WI38 (cell line): ENCODE measurements at regions not wholly inside any gene's neighbourhood (a gene's known extent, or its start where the extent isn't known, plus 50 kb on each side); places are given as distances from the start of the nearest gene placed in this dataset.

Source experiments
- H3K4me3 ChIP-seq: 2 replicates; pipeline ENCODE4 v1.5.1; 2011; ENCODE audit warnings: low read depth, mild to moderate bottlenecking, control low read depth, low read length
- TF ChIP-seq, protein P1 (sequence below): IDR thresholded peaks from 2 replicates; pipeline ENCODE4 v1.5.1; 2012; ENCODE audit warnings: low read depth, mild to moderate bottlenecking, control low read depth, low read length

- H3K4me3 ChIP-seq: no peak overlapping the region
- TF ChIP-seq, protein P1, sequence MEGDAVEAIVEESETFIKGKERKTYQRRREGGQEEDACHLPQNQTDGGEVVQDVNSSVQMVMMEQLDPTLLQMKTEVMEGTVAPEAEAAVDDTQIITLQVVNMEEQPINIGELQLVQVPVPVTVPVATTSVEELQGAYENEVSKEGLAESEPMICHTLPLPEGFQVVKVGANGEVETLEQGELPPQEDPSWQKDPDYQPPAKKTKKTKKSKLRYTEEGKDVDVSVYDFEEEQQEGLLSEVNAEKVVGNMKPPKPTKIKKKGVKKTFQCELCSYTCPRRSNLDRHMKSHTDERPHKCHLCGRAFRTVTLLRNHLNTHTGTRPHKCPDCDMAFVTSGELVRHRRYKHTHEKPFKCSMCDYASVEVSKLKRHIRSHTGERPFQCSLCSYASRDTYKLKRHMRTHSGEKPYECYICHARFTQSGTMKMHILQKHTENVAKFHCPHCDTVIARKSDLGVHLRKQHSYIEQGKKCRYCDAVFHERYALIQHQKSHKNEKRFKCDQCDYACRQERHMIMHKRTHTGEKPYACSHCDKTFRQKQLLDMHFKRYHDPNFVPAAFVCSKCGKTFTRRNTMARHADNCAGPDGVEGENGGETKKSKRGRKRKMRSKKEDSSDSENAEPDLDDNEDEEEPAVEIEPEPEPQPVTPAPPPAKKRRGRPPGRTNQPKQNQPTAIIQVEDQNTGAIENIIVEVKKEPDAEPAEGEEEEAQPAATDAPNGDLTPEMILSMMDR: no peak
These were observed 165.4 kb downstream of the PHETA1 start for GRCh38 chr12:111203446-111203845.

DNA sequence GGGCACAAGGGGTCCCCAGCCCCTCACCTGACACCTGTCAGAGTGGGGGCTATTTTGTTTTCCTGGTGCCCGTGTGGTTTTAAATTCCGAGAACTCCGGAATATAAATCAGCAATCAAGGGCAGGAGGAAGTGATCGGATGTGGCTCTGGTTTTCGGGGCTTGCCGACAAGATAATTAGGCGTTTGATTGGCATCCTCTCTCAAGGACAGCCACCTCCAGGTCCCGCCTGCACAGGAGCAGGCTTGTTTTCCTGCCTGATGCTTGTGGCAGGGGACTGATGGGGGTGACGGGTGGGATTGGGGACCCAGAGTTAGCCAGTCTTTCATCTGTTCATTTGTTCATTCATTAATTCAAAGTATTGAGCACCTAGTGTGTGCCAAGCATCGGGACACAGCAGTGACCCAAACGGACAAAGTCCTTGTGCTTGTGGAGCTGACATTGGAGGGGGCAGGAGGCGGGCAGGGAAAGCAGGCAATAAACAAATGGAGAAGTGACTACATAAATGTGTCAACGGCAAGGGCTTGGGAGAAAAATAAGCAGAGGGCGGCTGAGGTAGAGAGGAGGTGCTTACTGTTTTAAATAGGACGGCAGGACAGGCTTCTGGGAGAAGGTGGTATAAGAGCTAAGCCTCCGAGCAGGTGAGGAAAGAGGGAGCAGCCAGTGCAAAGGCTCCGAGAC, 166.5 kb downstream of the PHETA1 start:
- H3K4me3 ChIP-seq: no peak overlapping the region
- TF ChIP-seq, protein P1: no peak

GRCh38 chr12:111201495-111202236, 167.2 kb downstream of the PHETA1 start:
- TF ChIP-seq, protein P1: no peak
- H3K4me3 ChIP-seq: no peak overlapping the region

GRCh38 chr12:111201036-111201435, 167.9 kb downstream of the PHETA1 start:
- TF ChIP-seq, protein P1: no peak
- no peak overlapping the region for H3K4me3 ChIP-seq

GRCh38 chr12:111197376-111197944, 171.4 kb downstream of the PHETA1 start:
- H3K4me3 ChIP-seq: no peak overlapping the region
- TF ChIP-seq, protein P1: no peak

DNA sequence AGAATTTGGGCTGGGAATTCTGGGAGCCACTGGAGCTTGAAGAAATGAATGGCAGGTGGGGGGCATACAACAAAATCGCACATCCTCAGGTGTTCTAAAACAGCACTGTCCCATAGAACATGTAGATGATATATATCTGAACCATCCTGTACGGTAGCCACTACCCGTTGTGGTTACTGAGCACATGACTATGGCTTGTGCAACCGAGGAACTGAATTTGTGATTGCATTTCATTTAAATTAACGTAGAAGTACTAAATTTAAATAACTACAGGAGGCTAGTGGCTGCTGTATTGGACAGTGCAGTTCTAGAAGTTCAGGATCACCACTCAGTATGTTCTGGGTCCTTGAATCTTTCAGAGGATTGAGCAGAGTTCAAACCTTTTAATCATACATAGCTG, 172.4 kb downstream of the PHETA1 start:
- H3K4me3 ChIP-seq: no peak overlapping the region
- TF ChIP-seq, protein P1: no peak

- no peak overlapping the region for H3K4me3 ChIP-seq
- TF ChIP-seq, protein P1: no peak
These were observed 173.6 kb downstream of the PHETA1 start for GRCh38 chr12:111195316-111195715.
